PC-9 (cell line): ENCODE measurements at regions not wholly inside any gene's neighbourhood (a gene's known extent, or its start where the extent isn't known, plus 50 kb on each side); places are given as distances from the start of the nearest gene placed in this dataset.
A peak's percentile ranks its signal among the peaks of the same experiment; 100 is the strongest.

Experiments used
- BruUV-seq: library from RNA; stranded (reverse); fragments of 400-500 nt; replicated peaks from 2 replicates; lab custom pipeline; 2021; lab: Mats Ljungman, UMichigan
- CTCF ChIA-PET: fragments of 300-600 bp; sonication (Branson Sonifier 250); formaldehyde crosslinking; loops from one replicate; lab custom pipeline; 2022; ENCODE audit warnings: antibody characterized with exemption; lab: Charles Lee
- POLR2A ChIA-PET: fragments of 300-600 bp; sonication (Branson Sonifier 250); formaldehyde crosslinking; loops from one replicate; lab custom pipeline; 2022; ENCODE audit warnings: antibody characterized with exemption; ENCODE audit not compliant: unreplicated experiment; lab: Charles Lee
- DNase-seq, 2 experiments: peaks; one replicate each; pipeline versions ENCODE4 v3.0.0 to v3.0.0-alpha.2; 2015 to 2022; ENCODE audit warnings: mixed read lengths in 1 of 2
- H2AFZ ChIP-seq: fragments of 200-600 bp; sonication (generic); 2 replicates; pipeline ENCODE4 v1.8.1; 2017; ENCODE audit warnings: antibody characterized with exemption
- H3F3A ChIP-seq: fragments of 200-600 bp; sonication (generic); 2 replicates; pipeline ENCODE4 v1.8.1; 2017; ENCODE audit warnings: antibody characterized with exemption, mild to moderate bottlenecking, low read depth; ENCODE audit not compliant: insufficient read depth
- H3K27ac ChIP-seq: fragments of 200-600 bp; sonication (generic); 2 replicates; pipeline ENCODE4 v1.6.1; 2016; ENCODE audit warnings: mixed run types
- H3K27me3 ChIP-seq: fragments of 200-600 bp; sonication (generic); 2 replicates; pipeline ENCODE4 v1.6.1; 2016; ENCODE audit warnings: low read depth, mixed run types; ENCODE audit not compliant: insufficient read depth
- H3K36me3 ChIP-seq: fragments of 200-600 bp; sonication (generic); 2 replicates; pipeline ENCODE4 v1.6.1; 2016; ENCODE audit warnings: low read depth, mixed run types
- H3K4me1 ChIP-seq: fragments of 200-600 bp; sonication (generic); replicated peaks from 2 replicates; pipeline ENCODE4 v1.6.1; 2016; ENCODE audit warnings: mixed run types; ENCODE audit not compliant: insufficient read depth
- H3K4me2 ChIP-seq: fragments of 200-600 bp; sonication (generic); 2 replicates; pipeline ENCODE4 v1.6.1; 2017; ENCODE audit warnings: mixed run types
- H3K4me3 ChIP-seq: fragments of 200-600 bp; sonication (generic); 2 replicates; pipeline ENCODE4 v1.6.1; 2016; ENCODE audit warnings: mixed run types
- H3K79me2 ChIP-seq: fragments of 200-600 bp; sonication (generic); 2 replicates; pipeline ENCODE4 v1.6.1; 2017; ENCODE audit warnings: low read depth, mixed run types
- H3K9me2 ChIP-seq: fragments of 200-600 bp; sonication (generic); 2 replicates; pipeline ENCODE4 v1.8.1; 2017; ENCODE audit warnings: mild to moderate bottlenecking; ENCODE audit not compliant: insufficient read depth
- H3K9me3 ChIP-seq: fragments of 200-600 bp; sonication (generic); 2 replicates; pipeline ENCODE4 v1.8.1; 2016; ENCODE audit warnings: low read depth; ENCODE audit not compliant: insufficient read depth
- H4K20me1 ChIP-seq: fragments of 200-600 bp; sonication (generic); 2 replicates; pipeline ENCODE4 v1.8.1; 2017; ENCODE audit not compliant: insufficient read depth
- EZH2 ChIP-seq: fragments of 200-600 bp; sonication (generic); IDR thresholded peaks from 2 replicates; pipeline ENCODE4 v1.8.0; 2017; ENCODE audit warnings: antibody characterized with exemption, low read depth
- intact Hi-C: fragments of 100-400 bp; cut with micrococcal nuclease; formaldehyde crosslinking; loops from one replicate; pipeline ENCODE4 v1.10.0; 2022; ENCODE audit not compliant: unreplicated experiment
- TF ChIP-seq, protein P1 (sequence below): fragments of 200-600 bp; sonication (generic); conservative IDR thresholded peaks from 2 replicates; pipeline ENCODE4 v1.6.1; 2017; ENCODE audit warnings: mixed run types, antibody characterized with exemption, mild to moderate bottlenecking, moderate library complexity

DNA sequence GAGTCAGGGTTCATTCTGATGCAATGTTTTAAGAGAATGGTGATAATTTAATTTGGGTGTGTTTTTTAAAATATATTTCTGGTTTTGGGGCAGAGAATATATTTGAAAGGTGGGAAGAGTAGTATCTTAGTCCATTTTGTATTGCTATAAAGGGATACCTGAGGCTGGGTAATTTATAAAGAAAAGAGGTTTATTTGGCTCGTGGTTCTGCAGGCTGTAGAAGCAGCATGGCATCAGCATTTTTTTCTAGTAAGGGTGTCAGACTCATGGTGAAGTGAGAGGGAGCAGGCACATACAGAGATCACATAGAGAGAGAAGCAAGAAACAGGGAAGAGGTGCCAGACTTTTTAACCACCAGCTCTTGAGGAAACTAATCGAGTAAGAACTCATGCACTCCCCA, 152.7 kb downstream of the SHOX2 start:
- H3K27ac ChIP-seq = no peak overlapping the region
- ChIA-PET CTCF (no interaction called here), POLR2A (no interaction called here)
- H3F3A ChIP-seq = no peaks in the 10 kb centered on the region
- no peak overlapping the region for H3K4me3 ChIP-seq
- H3K36me3 ChIP-seq = no peaks in the 10 kb centered on the region
- H3K79me2 ChIP-seq = no peaks in the 10 kb centered on the region
- no TSS peak for BruUV-seq
- H2AFZ ChIP-seq = no peak overlapping the region
- H3K9me2 ChIP-seq = no peaks in the 10 kb centered on the region
- intact Hi-C loops = loop anchor here (10.0 kb wide), 1 partner anchor 199 kb away; no protein-coding TSS in a partner anchor
- H3K27me3 ChIP-seq = no peaks in the 10 kb centered on the region
- DNase-seq = no peak
- no peaks in the 10 kb centered on the region for H4K20me1 ChIP-seq
- H3K4me1 ChIP-seq = no peaks in the 10 kb centered on the region
- H3K4me2 ChIP-seq = no peak overlapping the region
- H3K9me3 ChIP-seq = no peaks in the 10 kb centered on the region
- TF ChIP-seq EZH2 = no peak
- TF ChIP-seq, protein P1, sequence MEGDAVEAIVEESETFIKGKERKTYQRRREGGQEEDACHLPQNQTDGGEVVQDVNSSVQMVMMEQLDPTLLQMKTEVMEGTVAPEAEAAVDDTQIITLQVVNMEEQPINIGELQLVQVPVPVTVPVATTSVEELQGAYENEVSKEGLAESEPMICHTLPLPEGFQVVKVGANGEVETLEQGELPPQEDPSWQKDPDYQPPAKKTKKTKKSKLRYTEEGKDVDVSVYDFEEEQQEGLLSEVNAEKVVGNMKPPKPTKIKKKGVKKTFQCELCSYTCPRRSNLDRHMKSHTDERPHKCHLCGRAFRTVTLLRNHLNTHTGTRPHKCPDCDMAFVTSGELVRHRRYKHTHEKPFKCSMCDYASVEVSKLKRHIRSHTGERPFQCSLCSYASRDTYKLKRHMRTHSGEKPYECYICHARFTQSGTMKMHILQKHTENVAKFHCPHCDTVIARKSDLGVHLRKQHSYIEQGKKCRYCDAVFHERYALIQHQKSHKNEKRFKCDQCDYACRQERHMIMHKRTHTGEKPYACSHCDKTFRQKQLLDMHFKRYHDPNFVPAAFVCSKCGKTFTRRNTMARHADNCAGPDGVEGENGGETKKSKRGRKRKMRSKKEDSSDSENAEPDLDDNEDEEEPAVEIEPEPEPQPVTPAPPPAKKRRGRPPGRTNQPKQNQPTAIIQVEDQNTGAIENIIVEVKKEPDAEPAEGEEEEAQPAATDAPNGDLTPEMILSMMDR = no peak

DNA sequence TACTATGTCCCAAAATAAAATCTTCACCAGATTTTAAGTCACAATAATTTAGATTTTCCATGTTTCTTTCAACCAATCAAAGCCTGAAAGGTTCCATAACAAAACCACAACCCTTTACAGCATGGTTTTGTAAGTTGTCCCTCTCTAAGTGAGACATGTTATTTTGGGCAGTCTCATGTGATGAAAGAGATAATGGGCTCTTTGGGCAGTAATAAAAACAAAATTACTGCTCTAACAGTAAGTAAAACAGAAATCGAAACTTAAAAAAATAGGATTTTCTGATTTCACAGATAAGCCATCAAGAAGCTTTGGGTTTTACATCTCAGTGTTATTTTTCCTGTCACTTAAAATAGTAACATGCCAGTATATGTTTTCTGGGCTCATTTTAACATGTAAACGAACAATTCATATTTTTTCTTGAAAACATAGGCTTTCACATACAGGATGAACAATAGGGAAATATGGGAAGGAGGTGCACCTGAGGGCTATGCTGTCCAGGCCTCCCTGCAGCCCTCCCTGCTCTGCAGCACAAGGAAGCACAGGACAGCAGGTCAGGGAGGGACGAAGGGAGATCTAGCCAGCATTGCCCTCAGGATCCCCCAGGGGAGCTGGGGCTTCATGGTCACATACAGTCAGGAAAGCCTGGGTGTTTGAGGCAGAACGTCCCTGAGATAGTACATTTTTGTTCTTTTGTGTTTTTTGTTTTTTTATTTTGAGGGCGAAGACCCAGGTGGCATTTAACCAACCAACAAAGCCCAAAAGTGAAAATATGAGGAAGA, 157.4 kb downstream of the SHOX2 start:
- Histone ChIP-seq H3K4me3 (no peak overlapping the region), H2AFZ (no peak overlapping the region), H3K9me2 (no peaks in the 10 kb centered on the region), H3K79me2 (no peaks in the 10 kb centered on the region), H3K9me3 (no peaks in the 10 kb centered on the region), H3F3A (no peaks in the 10 kb centered on the region), H3K27ac (no peak overlapping the region), H3K4me1 (no peaks in the 10 kb centered on the region), H3K4me2 (peak overlapping the region; percentile 39), H4K20me1 (no peaks in the 10 kb centered on the region), H3K27me3 (no peaks in the 10 kb centered on the region), H3K36me3 (no peaks in the 10 kb centered on the region)
- POLR2A ChIA-PET = no interaction called here
- intact Hi-C loops = no loop called here
- no peak for TF ChIP-seq EZH2
- TF ChIP-seq, protein P1 = no peak
- BruUV-seq = no TSS peak
- DNase-seq = no peak
- CTCF ChIA-PET = no interaction called here

DNA sequence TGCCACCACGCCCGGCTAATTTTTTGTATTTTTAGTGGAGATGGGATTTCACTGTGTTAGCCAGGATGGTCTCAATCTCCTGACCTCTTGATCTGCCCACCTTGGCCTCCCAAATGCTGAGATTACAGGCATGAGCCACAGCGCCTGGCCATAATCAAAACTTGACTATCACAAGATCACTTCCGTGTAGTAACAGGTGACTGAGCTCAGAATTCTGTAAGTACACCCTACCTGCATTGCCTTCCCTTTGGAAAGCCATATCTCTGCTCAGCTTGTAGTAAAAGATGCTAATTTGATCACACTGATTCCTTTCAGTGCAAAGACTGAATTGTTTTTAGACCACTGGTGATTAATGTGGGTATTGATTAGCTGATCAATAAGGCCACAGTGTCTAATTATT, 167.1 kb downstream of the SHOX2 start:
- Histone ChIP-seq H3K27me3 (no peaks in the 10 kb centered on the region), H3K4me1 (no peaks in the 10 kb centered on the region), H3K79me2 (no peaks in the 10 kb centered on the region), H3K36me3 (no peaks in the 10 kb centered on the region), H3K4me2 (no peak overlapping the region), H3K27ac (no peak overlapping the region), H3K9me3 (no peaks in the 10 kb centered on the region; the same call in 1 of the 2 replicates), H2AFZ (no peak overlapping the region), H3F3A (no peaks in the 10 kb centered on the region), H3K9me2 (no peaks in the 10 kb centered on the region), H4K20me1 (no peaks in the 10 kb centered on the region), H3K4me3 (no peak overlapping the region)
- intact Hi-C loops = no loop called here
- CTCF ChIA-PET = no interaction called here
- POLR2A ChIA-PET = no interaction called here
- TF ChIP-seq EZH2 = no peak
- TF ChIP-seq, protein P1 = no peak
- BruUV-seq = no TSS peak
- no peak for DNase-seq
